PC-9 (cell line): ENCODE measurements at regions not wholly inside any gene's neighbourhood (a gene's known extent, or its start where the extent isn't known, plus 50 kb on each side); places are given as distances from the start of the nearest gene placed in this dataset.

Experiments
- BruUV-seq: library from RNA; stranded (reverse); fragments of 400-500 nt; replicated peaks from 2 replicates; lab custom pipeline; 2021; lab: Mats Ljungman, UMichigan
- CTCF ChIA-PET: fragments of 300-600 bp; sonication (Branson Sonifier 250); formaldehyde crosslinking; loops from one replicate; lab custom pipeline; 2022; ENCODE audit warnings: antibody characterized with exemption; lab: Charles Lee
- POLR2A ChIA-PET: fragments of 300-600 bp; sonication (Branson Sonifier 250); formaldehyde crosslinking; loops from one replicate; lab custom pipeline; 2022; ENCODE audit warnings: antibody characterized with exemption; ENCODE audit not compliant: unreplicated experiment; lab: Charles Lee
- DNase-seq, 2 experiments: peaks; one replicate each; pipeline versions ENCODE4 v3.0.0 to v3.0.0-alpha.2; 2015 to 2022; ENCODE audit warnings: mixed read lengths in 1 of 2
- H2AFZ ChIP-seq: fragments of 200-600 bp; sonication (generic); 2 replicates; pipeline ENCODE4 v1.8.1; 2017; ENCODE audit warnings: antibody characterized with exemption
- H3F3A ChIP-seq: fragments of 200-600 bp; sonication (generic); 2 replicates; pipeline ENCODE4 v1.8.1; 2017; ENCODE audit warnings: antibody characterized with exemption, mild to moderate bottlenecking, low read depth; ENCODE audit not compliant: insufficient read depth
- H3K27ac ChIP-seq: fragments of 200-600 bp; sonication (generic); 2 replicates; pipeline ENCODE4 v1.6.1; 2016; ENCODE audit warnings: mixed run types
- H3K27me3 ChIP-seq: fragments of 200-600 bp; sonication (generic); 2 replicates; pipeline ENCODE4 v1.6.1; 2016; ENCODE audit warnings: low read depth, mixed run types; ENCODE audit not compliant: insufficient read depth
- H3K36me3 ChIP-seq: fragments of 200-600 bp; sonication (generic); 2 replicates; pipeline ENCODE4 v1.6.1; 2016; ENCODE audit warnings: low read depth, mixed run types
- H3K4me1 ChIP-seq: fragments of 200-600 bp; sonication (generic); replicated peaks from 2 replicates; pipeline ENCODE4 v1.6.1; 2016; ENCODE audit warnings: mixed run types; ENCODE audit not compliant: insufficient read depth
- H3K4me2 ChIP-seq: fragments of 200-600 bp; sonication (generic); 2 replicates; pipeline ENCODE4 v1.6.1; 2017; ENCODE audit warnings: mixed run types
- H3K4me3 ChIP-seq: fragments of 200-600 bp; sonication (generic); 2 replicates; pipeline ENCODE4 v1.6.1; 2016; ENCODE audit warnings: mixed run types
- H3K79me2 ChIP-seq: fragments of 200-600 bp; sonication (generic); 2 replicates; pipeline ENCODE4 v1.6.1; 2017; ENCODE audit warnings: low read depth, mixed run types
- H3K9me2 ChIP-seq: fragments of 200-600 bp; sonication (generic); 2 replicates; pipeline ENCODE4 v1.8.1; 2017; ENCODE audit warnings: mild to moderate bottlenecking; ENCODE audit not compliant: insufficient read depth
- H3K9me3 ChIP-seq: fragments of 200-600 bp; sonication (generic); 2 replicates; pipeline ENCODE4 v1.8.1; 2016; ENCODE audit warnings: low read depth; ENCODE audit not compliant: insufficient read depth
- H4K20me1 ChIP-seq: fragments of 200-600 bp; sonication (generic); 2 replicates; pipeline ENCODE4 v1.8.1; 2017; ENCODE audit not compliant: insufficient read depth
- CTCF ChIP-seq: fragments of 200-600 bp; sonication (generic); conservative IDR thresholded peaks from 2 replicates; pipeline ENCODE4 v1.6.1; 2017; ENCODE audit warnings: mixed run types, antibody characterized with exemption, mild to moderate bottlenecking, moderate library complexity
- EZH2 ChIP-seq: fragments of 200-600 bp; sonication (generic); IDR thresholded peaks from 2 replicates; pipeline ENCODE4 v1.8.0; 2017; ENCODE audit warnings: antibody characterized with exemption, low read depth
- intact Hi-C: fragments of 100-400 bp; cut with micrococcal nuclease; formaldehyde crosslinking; loops from one replicate; pipeline ENCODE4 v1.10.0; 2022; ENCODE audit not compliant: unreplicated experiment

GRCh38 chr18:41587976-41588375 is 367.1 kb upstream of the PIK3C3 start:
- no peak overlapping the region for H2AFZ ChIP-seq
- BruUV-seq: no TSS peak
- no peaks in the 10 kb centered on the region for H3K9me3 ChIP-seq
- H3K27me3 ChIP-seq: no peaks in the 10 kb centered on the region
- intact Hi-C loops: no loop called here
- no peaks in the 10 kb centered on the region for H3K79me2 ChIP-seq
- DNase-seq: no peak
- H3K4me3 ChIP-seq: no peak overlapping the region
- no peaks in the 10 kb centered on the region for H3K9me2 ChIP-seq
- H3F3A ChIP-seq: no peaks in the 10 kb centered on the region
- TF ChIP-seq CTCF: no peak
- CTCF ChIA-PET: no interaction called here
- no peaks in the 10 kb centered on the region for H3K36me3 ChIP-seq
- H3K4me2 ChIP-seq: no peak overlapping the region
- H3K4me1 ChIP-seq: no peaks in the 10 kb centered on the region
- H3K27ac ChIP-seq: no peak overlapping the region
- POLR2A ChIA-PET: no interaction called here
- H4K20me1 ChIP-seq: no peaks in the 10 kb centered on the region

GRCh38 chr18:41585512-41585911 is 369.5 kb upstream of the PIK3C3 start:
- POLR2A ChIA-PET: no interaction called here
- Histone ChIP-seq H2AFZ (no peak overlapping the region), H3K27me3 (no peaks in the 10 kb centered on the region), H3K9me3 (no peaks in the 10 kb centered on the region), H4K20me1 (no peaks in the 10 kb centered on the region), H3K9me2 (no peaks in the 10 kb centered on the region), H3K4me1 (no peaks in the 10 kb centered on the region), H3F3A (no peaks in the 10 kb centered on the region), H3K4me3 (no peak overlapping the region), H3K36me3 (no peaks in the 10 kb centered on the region), H3K4me2 (no peak overlapping the region), H3K79me2 (no peaks in the 10 kb centered on the region), H3K27ac (no peak overlapping the region)
- intact Hi-C loops: no loop called here
- BruUV-seq: no TSS peak
- CTCF ChIA-PET: no interaction called here
- TF ChIP-seq CTCF (no peak), EZH2 (no peak)
- DNase-seq: no peak

- Histone ChIP-seq H2AFZ (no peak overlapping the region), H3F3A (no peaks in the 10 kb centered on the region), H3K4me1 (no peaks in the 10 kb centered on the region), H3K79me2 (no peaks in the 10 kb centered on the region), H3K4me2 (no peak overlapping the region), H3K9me2 (no peaks in the 10 kb centered on the region; the same call in 1 of the 2 replicates), H3K9me3 (no peaks in the 10 kb centered on the region), H3K4me3 (no peak overlapping the region), H3K36me3 (no peaks in the 10 kb centered on the region), H4K20me1 (no peaks in the 10 kb centered on the region), H3K27me3 (no peaks in the 10 kb centered on the region), H3K27ac (no peak overlapping the region)
- BruUV-seq: no TSS peak
- intact Hi-C loops: no loop called here
- ChIA-PET CTCF (no interaction called here), POLR2A (no interaction called here)
- TF ChIP-seq EZH2: no peak
- TF ChIP-seq CTCF: no peak
- no peak for DNase-seq
These were observed 375.8 kb upstream of the PIK3C3 start for GRCh38 chr18:41579185-41579584.
